Middle frontal gyrus (tissue), 1 donor: ENCODE measurements at regions not wholly inside any gene's neighbourhood (a gene's known extent, or its start where the extent isn't known, plus 50 kb on each side); places are given as distances from the start of the nearest gene placed in this dataset.

Experiments used
- DNase-seq: peaks from one replicate; pipeline ENCODE4 v3.0.0-alpha.2; 2015; ENCODE audit warnings: low spot score; ENCODE audit errors: extremely low spot score

DNA sequence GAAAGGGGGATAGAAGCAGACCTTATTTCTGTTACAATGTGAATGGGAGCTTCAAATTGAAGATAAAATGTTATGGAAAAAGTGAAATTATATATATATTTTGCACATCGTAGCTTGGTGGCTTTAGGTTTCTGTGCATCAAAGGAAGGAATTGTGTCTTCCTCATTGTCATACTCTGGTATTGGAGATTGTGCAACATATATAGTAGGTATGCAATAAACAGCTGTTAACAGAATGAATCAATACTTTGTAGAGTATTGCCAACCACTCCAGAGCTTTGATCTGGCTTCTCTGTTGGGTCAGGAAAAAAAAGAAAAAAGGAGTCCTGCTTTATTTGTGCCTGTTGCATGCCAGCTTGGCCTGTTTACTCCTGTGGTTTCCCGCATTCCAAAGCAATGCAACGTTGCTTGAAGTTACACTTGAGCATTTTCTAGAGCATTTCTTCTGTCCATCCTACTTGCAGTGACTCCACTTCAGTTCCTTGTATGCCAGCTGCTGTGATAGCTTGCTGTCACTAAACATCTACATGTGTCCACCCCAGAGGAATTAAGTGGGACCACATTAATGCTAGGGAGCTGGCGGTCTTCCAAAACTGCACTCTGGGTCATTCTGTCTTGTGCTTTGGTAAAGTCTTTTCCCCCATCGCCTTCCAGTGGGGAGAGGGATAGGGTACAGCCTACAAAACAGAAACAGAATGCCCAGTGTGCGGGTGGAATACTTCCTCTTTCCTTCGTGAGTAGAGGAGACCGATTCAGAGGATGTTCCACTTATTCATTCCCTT, 62.0 kb upstream of the MEF2C start:
- DNase-seq = no peak

DNA sequence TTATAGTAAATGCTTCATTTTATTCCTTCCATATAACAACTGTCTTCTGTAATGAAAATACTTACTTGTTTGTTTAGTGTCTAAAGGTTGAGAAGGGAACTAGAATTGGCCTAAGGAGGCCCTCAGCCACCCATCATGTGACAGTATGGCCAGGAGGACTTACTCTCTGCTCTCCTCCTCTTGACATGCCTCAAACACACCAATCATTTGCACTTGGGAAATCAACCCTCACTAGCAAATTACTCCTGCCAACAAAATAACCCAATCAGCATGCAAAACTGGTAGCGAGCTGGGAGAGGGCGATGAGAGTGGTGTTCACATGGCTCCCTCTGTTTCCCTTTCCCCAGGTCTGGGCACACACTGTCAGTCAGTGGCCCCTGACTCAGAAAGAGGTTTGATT, 58.6 kb upstream of the MEF2C start:
- DNase-seq = no peak

DNA sequence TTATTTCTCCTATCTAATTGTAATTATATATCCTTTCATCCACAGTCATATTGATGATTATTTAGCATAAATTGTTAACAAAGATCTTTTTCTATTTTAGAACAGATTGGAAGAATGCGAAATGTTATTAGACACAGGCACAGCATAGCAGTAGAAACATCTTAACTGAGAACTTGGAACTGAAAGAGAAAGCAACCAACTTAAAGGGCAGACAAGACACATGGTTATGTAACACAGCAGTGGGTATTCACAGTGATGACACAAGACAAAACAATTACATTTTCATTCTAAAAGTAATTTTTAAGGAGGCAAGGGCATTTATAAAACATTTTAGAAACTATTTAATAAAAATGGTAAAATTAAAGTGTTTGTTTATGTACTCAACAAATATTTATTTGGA, 57.7 kb upstream of the MEF2C start:
- no peak for DNase-seq

DNA sequence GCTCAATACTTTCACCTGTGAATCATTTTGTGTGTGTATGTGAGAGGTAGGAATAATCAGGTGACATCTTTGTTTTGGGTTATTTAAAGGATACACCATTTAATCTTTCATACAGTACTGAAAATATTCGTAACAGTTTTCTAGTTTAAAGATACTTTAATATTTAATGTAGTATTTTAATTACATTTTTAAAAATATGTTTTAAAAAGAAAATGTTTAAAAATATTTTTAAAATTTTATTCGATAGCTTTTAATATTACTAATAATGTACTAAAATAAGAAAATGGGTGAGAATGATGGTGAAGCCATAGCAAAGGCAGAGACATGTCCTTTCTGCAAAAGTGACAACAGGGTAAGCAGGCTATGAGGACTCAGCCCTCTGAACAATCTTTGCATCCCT, 56.3 kb upstream of the MEF2C start:
- no peak for DNase-seq

DNA sequence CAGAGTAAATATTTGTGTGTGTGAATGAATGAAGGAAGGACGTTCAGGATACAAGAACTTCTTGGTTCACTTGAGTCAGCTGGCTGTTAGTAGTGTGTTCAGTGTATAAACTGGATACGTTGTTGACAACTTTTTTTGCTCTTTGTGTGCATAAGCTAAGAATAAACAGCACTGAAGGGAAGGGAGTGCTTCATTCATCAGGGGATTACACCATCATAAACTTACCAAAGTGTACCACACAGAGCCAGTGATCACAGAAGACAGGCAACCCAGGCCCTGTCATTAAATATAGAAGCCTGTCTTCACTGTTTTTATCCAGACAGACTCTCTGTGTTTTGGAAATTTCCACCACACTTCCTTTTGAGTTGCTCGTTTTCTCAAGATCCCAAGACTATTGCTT, 55.5 kb upstream of the MEF2C start:
- no peak for DNase-seq

DNA sequence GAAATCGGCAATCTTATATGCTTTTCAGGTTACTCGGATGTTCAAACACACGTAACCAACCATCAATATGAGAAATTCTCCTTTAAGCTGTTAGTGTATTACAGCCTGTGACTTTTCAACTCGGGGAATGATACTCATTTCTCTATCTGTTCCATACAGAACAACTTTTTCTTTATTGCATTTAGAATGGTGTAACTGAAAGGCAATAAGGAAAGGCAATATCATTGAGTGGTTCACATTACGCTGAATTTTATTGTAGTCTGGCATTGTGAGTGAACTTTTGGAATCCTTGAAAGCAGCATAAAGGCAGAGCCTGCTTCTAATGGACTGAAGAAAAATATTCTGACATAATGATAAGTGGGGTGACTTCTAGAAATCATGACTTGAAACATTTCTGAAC, 54.4 kb upstream of the MEF2C start:
- no peak for DNase-seq

DNA sequence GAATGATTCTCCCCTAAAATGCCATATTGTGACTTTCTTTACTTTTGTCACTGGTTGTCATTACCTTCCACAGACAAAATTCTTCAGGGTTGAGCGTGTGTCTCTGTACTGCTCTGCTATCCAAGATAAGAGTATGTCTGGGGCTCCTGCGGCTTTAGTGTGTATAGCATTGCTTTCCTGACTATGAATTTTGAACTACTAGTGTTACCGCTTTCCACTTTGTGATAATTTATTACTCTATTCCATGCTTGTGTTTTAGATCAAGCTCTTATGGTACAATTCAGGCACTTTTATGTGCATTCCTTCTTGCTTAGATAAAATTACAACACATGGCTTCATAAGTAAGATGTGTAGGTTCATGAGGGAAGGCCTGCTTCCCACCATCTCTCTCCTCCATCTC, 51.5 kb upstream of the MEF2C start:
- DNase-seq = no peak
